KMS-11 (cell line): ENCODE measurements at regions not wholly inside any gene's neighbourhood (a gene's known extent, or its start where the extent isn't known, plus 50 kb on each side); places are given as distances from the start of the nearest gene placed in this dataset.

Experiments used
- H2AFZ ChIP-seq: fragments of 200-600 bp; sonication (generic); 2 replicates; pipeline ENCODE4 v1.6.1; 2016; ENCODE audit warnings: antibody characterized with exemption, mixed run types, low read depth
- H3K27ac ChIP-seq: fragments of 200-600 bp; sonication (generic); 2 replicates; pipeline ENCODE4 v1.6.1; 2016; ENCODE audit warnings: mild to moderate bottlenecking, mixed run types
- H3K27me3 ChIP-seq: fragments of 200-600 bp; sonication (generic); 2 replicates; pipeline ENCODE4 v1.6.1; 2017; ENCODE audit warnings: mild to moderate bottlenecking, low read depth, mixed run types, moderate library complexity; ENCODE audit not compliant: insufficient read depth
- H3K36me3 ChIP-seq: fragments of 200-600 bp; sonication (generic); 2 replicates; pipeline ENCODE4 v1.6.1; 2017; ENCODE audit warnings: mild to moderate bottlenecking, mixed run types; ENCODE audit not compliant: insufficient read depth
- H3K4me1 ChIP-seq: fragments of 200-600 bp; sonication (generic); 2 replicates; pipeline ENCODE4 v1.6.1; 2016; ENCODE audit warnings: mild to moderate bottlenecking, low read depth, mixed run types; ENCODE audit not compliant: poor library complexity, severe bottlenecking
- H3K4me2 ChIP-seq: fragments of 200-600 bp; sonication (generic); 2 replicates; pipeline ENCODE4 v1.7.0; 2016; ENCODE audit warnings: mild to moderate bottlenecking, mixed run types
- H3K4me3 ChIP-seq: fragments of 200-600 bp; sonication (generic); IDR thresholded peaks from 2 replicates; pipeline ENCODE4 v1.6.1; 2017; ENCODE audit warnings: low read depth, low read length, mixed read lengths; ENCODE audit not compliant: insufficient read depth
- H3K79me2 ChIP-seq: fragments of 200-600 bp; sonication (generic); 2 replicates; pipeline ENCODE4 v1.6.1; 2016; ENCODE audit warnings: low read depth, mixed run types; ENCODE audit not compliant: insufficient read depth
- H3K9ac ChIP-seq: fragments of 200-600 bp; sonication (generic); 2 replicates; pipeline ENCODE4 v1.6.1; 2016; ENCODE audit warnings: mild to moderate bottlenecking, mixed run types
- H4K20me1 ChIP-seq: fragments of 200-600 bp; sonication (generic); 2 replicates; pipeline ENCODE4 v1.6.1; 2016; ENCODE audit warnings: mild to moderate bottlenecking, mixed run types; ENCODE audit not compliant: insufficient read depth
- CTCF ChIP-seq: fragments of 200-600 bp; sonication (generic); conservative IDR thresholded peaks from 2 replicates; pipeline ENCODE4 v1.6.1; 2017; ENCODE audit warnings: low read depth, mild to moderate bottlenecking, antibody characterized with exemption, low read length, moderate library complexity, mixed read lengths

GRCh38 chr1:239178961-239179360 is 207.4 kb upstream of the CHRM3 start:
- no peak overlapping the region for H2AFZ ChIP-seq
- no peaks in the 10 kb centered on the region for H4K20me1 ChIP-seq
- H3K36me3 ChIP-seq = no peaks in the 10 kb centered on the region
- TF ChIP-seq CTCF = no peak
- no peak overlapping the region for H3K4me3 ChIP-seq
- no peak overlapping the region for H3K4me2 ChIP-seq
- no peak overlapping the region for H3K27ac ChIP-seq
- H3K79me2 ChIP-seq = no peaks in the 10 kb centered on the region
- no peaks in the 10 kb centered on the region for H3K4me1 ChIP-seq
- H3K9ac ChIP-seq = no peak overlapping the region
- no peaks in the 10 kb centered on the region for H3K27me3 ChIP-seq

GRCh38 chr1:239174880-239175279 is 211.5 kb upstream of the CHRM3 start:
- H3K9ac ChIP-seq = no peak overlapping the region
- H3K27ac ChIP-seq = no peak overlapping the region
- H4K20me1 ChIP-seq = no peaks in the 10 kb centered on the region
- no peak overlapping the region for H3K4me3 ChIP-seq
- H2AFZ ChIP-seq = no peak overlapping the region
- no peaks in the 10 kb centered on the region for H3K36me3 ChIP-seq
- H3K4me2 ChIP-seq = no peak overlapping the region
- no peaks in the 10 kb centered on the region for H3K79me2 ChIP-seq
- TF ChIP-seq CTCF = no peak
- H3K4me1 ChIP-seq = peaks cover 25% of the 10 kb centered on the region
- H3K27me3 ChIP-seq = no peaks in the 10 kb centered on the region

DNA sequence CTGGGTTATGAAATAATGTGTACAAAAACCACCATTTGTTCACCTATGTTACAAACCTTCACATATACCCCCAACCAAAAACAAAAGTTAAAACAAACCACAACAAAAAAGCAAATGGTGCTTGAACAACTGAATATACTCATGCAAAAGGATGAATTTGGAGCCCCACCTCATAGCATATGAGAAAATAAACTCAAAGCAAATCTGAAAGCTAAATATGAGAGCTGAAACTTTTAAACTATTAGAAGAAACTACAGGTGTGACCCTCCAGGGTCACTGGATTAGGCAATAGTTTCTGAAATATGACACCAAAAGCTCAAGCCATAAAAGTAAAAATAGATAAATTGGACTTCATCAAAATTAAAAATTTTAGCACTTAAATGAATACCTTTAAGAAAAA is 215.5 kb upstream of the CHRM3 start:
- Histone ChIP-seq H3K9ac (no peak overlapping the region), H2AFZ (no peak overlapping the region), H3K4me3 (no peak overlapping the region), H3K4me1 (peaks cover 36% of the 10 kb centered on the region), H3K4me2 (no peak overlapping the region), H4K20me1 (no peaks in the 10 kb centered on the region), H3K79me2 (no peaks in the 10 kb centered on the region), H3K36me3 (no peaks in the 10 kb centered on the region), H3K27ac (peak overlapping the region; percentile 22; the same call in 1 of the 2 replicates), H3K27me3 (no peaks in the 10 kb centered on the region)
- no peak for TF ChIP-seq CTCF

- H3K27ac ChIP-seq = no peak overlapping the region
- TF ChIP-seq CTCF = no peak
- no peak overlapping the region for H3K9ac ChIP-seq
- no peaks in the 10 kb centered on the region for H3K79me2 ChIP-seq
- no peaks in the 10 kb centered on the region for H3K27me3 ChIP-seq
- H3K36me3 ChIP-seq = no peaks in the 10 kb centered on the region
- H2AFZ ChIP-seq = 0 out of 2 replicates have a peak overlapping the region, but pooled peaks have one; percentile 0
- no peak overlapping the region for H3K4me3 ChIP-seq
- no peak overlapping the region for H3K4me2 ChIP-seq
- peaks cover 36% of the 10 kb centered on the region for H3K4me1 ChIP-seq
- H4K20me1 ChIP-seq = no peaks in the 10 kb centered on the region
Observed at GRCh38 chr1:239169276-239169675, 217.1 kb upstream of the CHRM3 start.
